ENCODE measurements at regions not wholly inside any gene's neighbourhood (a gene's known extent, or its start where the extent isn't known, plus 50 kb on each side); places are given as distances from the start of the nearest gene placed in this dataset.

GRCh38 chr6:23348185-23348584, 777.8 kb upstream of the NRSN1 start:
- TF ChIP-seq POLR2A (IDR thresholded peaks at IDR 0.05) (no peak), CTCF (IDR thresholded peaks at IDR 0.05) (no peak), EP300 (IDR thresholded peaks at IDR 0.05) (no peak)

Measured in tibial nerve (tissue), 4 donors.